ENCODE measurements at regions not wholly inside any gene's neighbourhood (a gene's known extent, or its start where the extent isn't known, plus 50 kb on each side); places are given as distances from the start of the nearest gene placed in this dataset.
"Not testable (repeated sequence)": the region's sequence is repeated elsewhere in the genome, so short reads cannot be mapped to it uniquely, and the experiment has no call there.

GRCh38 chr22:49400941-49401598 is 426.6 kb downstream of the BRD1 start:
- no peak for DNase-seq (ENCODE audit: low read depth in 2 of 2)

GRCh38 chr22:49400136-49400940 is 427.3 kb downstream of the BRD1 start:
- DNase-seq (ENCODE audit: low read depth in 2 of 2) = no peak

- no peak for DNase-seq (ENCODE audit: low read depth in 2 of 2)
Measured at GRCh38 chr22:49398646-49399045, 429.0 kb downstream of the BRD1 start.

- DNase-seq (ENCODE audit: low read depth in 2 of 2) = no peak
Measured at GRCh38 chr22:49398115-49398514, 429.6 kb downstream of the BRD1 start.

- no peak for DNase-seq (ENCODE audit: low read depth in 2 of 2)
Measured at GRCh38 chr22:49396817-49397216, 430.9 kb downstream of the BRD1 start.

GRCh38 chr22:49395617-49396016 is 432.1 kb downstream of the BRD1 start:
- no peak for DNase-seq (ENCODE audit: low read depth in 2 of 2)

GRCh38 chr22:49395062-49395461 is 432.6 kb downstream of the BRD1 start:
- not testable (repeated sequence) for DNase-seq (ENCODE audit: low read depth in 2 of 2)

- DNase-seq (ENCODE audit: low read depth in 2 of 2) = no peak
Measured at GRCh38 chr22:49394116-49394785, 433.4 kb downstream of the BRD1 start.

- DNase-seq (ENCODE audit: low read depth in 2 of 2) = no peak
Measured at GRCh38 chr22:49393526-49393925, 434.1 kb downstream of the BRD1 start.

- DNase-seq (ENCODE audit: low read depth in 2 of 2) = no peak
Measured at GRCh38 chr22:49392841-49393510, 434.7 kb downstream of the BRD1 start.

- DNase-seq (ENCODE audit: low read depth in 2 of 2) = no peak
Measured at GRCh38 chr22:49392247-49392646, 435.4 kb downstream of the BRD1 start.

- DNase-seq (ENCODE audit: low read depth in 2 of 2) = no peak
Measured at GRCh38 chr22:49391436-49391835, 436.2 kb downstream of the BRD1 start.

- DNase-seq (ENCODE audit: low read depth in 2 of 2) = no peak
Measured at GRCh38 chr22:49390954-49391353, 436.7 kb downstream of the BRD1 start.

- not testable (repeated sequence) for DNase-seq (ENCODE audit: low read depth in 2 of 2)
Measured at GRCh38 chr22:49383909-49384308, 443.8 kb downstream of the BRD1 start.

GRCh38 chr22:49382451-49382735 is 445.3 kb downstream of the BRD1 start:
- no peak for DNase-seq (ENCODE audit: low read depth in 2 of 2)

GRCh38 chr22:49381595-49382450 is 445.9 kb downstream of the BRD1 start:
- DNase-seq (ENCODE audit: low read depth in 2 of 2) = no peak

GRCh38 chr22:49380828-49381114 is 446.9 kb downstream of the BRD1 start:
- no peak for DNase-seq (ENCODE audit: low read depth in 2 of 2)

- DNase-seq (ENCODE audit: low read depth in 2 of 2) = no peak
Measured at GRCh38 chr22:49380095-49380827, 447.4 kb downstream of the BRD1 start.

- DNase-seq (ENCODE audit: low read depth in 2 of 2) = no peak
Measured at GRCh38 chr22:49377306-49377705, 450.4 kb downstream of the BRD1 start.

- DNase-seq (ENCODE audit: low read depth in 2 of 2) = no peak
Measured at GRCh38 chr22:49373801-49374226, 453.9 kb downstream of the BRD1 start.

- DNase-seq (ENCODE audit: low read depth in 2 of 2) = no peak
Measured at GRCh38 chr22:49373289-49373666, 454.4 kb downstream of the BRD1 start.

Data from dermis microvascular lymphatic vessel endothelial cell (primary cell).